HG02763 (cell line): ENCODE measurements at regions not wholly inside any gene's neighbourhood (a gene's known extent, or its start where the extent isn't known, plus 50 kb on each side); places are given as distances from the start of the nearest gene placed in this dataset.

Experiments
- ATAC-seq: cut with Tn5 transposase; IDR thresholded peaks from one replicate; pipeline ENCODE4 v1.9.1; 2021; ENCODE audit warnings: mild to moderate bottlenecking, moderate library complexity; ENCODE audit not compliant: unreplicated experiment

- no peak for ATAC-seq
These were observed 222.2 kb downstream of the PPARGC1A start for GRCh38 chr4:23667659-23668058.

GRCh38 chr4:23660865-23661264, 229.0 kb downstream of the PPARGC1A start:
- no peak for ATAC-seq

GRCh38 chr4:23654791-23655190, 235.1 kb downstream of the PPARGC1A start:
- no peak for ATAC-seq

GRCh38 chr4:23648854-23649596, 240.8 kb downstream of the PPARGC1A start:
- ATAC-seq, result no peak

GRCh38 chr4:23635468-23635867, 254.4 kb downstream of the PPARGC1A start:
- ATAC-seq, result no peak

DNA sequence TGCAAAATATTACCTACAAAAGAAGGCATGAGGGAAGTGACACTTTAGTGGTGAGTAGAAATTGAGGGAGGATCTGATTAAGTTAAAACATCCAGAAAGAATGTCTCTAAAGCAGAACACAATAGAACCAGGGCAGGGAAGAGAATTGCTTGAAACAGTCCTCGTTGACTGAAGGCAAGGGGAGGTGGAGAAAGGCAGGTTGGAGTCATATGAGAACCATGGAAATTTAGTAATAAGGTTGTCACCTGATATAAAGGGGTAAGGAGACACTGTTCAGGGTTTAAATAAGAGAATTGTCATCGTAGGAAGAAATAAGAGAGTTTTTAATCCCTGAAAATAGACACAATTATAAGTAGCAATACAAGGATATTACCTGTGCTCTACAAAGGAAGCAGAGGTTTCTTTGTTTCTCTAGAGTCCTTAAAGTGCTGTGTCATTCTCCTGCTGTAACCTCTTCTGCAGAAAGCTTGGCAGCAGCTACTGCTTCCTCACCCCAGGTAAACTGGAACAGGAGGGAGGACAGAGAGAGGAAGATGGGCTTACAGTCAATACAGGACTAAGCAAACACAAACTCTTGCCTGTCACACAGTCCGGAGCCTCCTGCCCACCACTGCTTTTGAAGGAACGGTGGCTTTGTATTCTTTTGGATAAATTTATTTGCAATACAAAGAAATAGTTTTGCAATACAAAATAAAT, 258.4 kb downstream of the PPARGC1A start:
- ATAC-seq, result no peak

- no peak for ATAC-seq
These were observed 259.7 kb downstream of the PPARGC1A start for GRCh38 chr4:23630110-23630509.

DNA sequence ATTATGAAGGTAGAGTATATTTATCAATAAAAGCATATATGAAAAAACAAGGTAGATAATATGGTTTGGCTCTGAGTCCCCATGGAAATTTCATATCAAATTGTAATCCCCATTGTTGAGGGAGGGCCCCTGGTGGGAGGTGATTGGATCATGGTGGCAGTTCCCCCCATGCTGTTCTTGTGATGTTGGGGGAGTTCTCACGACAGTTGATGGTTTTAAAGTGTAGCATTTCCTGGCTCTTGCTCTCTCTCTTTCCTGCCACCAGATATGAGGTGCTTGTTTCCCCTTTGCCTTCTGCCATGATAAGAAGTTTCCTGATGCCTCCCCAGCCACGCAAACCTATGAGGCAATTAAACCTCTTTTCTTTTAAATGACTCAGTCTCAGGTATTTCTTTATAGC, 260.4 kb downstream of the PPARGC1A start:
- ATAC-seq, result no peak

GRCh38 chr4:23614284-23614892, 275.5 kb downstream of the PPARGC1A start:
- ATAC-seq, result no peak

DNA sequence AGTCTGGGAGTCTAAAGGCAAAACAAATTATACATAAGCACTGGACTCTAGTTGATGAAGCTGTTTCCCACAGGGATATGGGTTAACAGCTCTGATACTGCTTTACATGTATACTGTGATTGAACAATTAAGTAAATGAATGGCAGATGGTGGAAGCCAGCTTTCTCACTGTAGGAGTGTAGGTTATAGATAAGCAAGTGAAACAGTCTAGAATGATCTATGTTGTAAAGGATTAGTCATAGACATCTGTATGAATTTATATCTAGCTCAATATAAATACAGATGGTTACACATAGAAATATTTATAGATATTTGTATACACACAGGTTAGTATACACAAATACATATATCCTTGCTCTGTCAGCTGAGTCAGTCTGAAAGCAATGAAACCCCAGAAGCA, 276.1 kb downstream of the PPARGC1A start:
- ATAC-seq, result no peak

GRCh38 chr4:23602720-23603119, 287.1 kb downstream of the PPARGC1A start:
- no peak for ATAC-seq

DNA sequence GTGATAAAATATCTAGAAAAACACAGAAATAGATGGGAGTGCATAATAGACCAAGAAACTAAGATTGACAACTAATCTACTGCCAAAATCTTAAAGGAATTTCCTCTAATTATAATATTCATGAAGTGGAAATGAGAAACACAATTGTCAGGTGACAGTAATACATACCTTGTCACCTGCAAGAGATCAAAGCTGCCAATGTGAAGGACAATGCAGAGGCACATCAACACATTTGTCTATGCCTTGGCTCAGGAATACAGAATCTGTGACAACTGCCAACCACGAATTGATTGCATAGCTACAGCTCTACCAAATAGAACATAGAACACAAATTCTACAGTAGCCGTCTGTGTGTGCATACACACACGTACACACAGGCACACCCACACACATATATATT, 295.7 kb downstream of the PPARGC1A start:
- no peak for ATAC-seq

GRCh38 chr4:23590431-23590830, 299.4 kb downstream of the PPARGC1A start:
- ATAC-seq, result no peak

GRCh38 chr4:23584024-23584423, 305.8 kb downstream of the PPARGC1A start:
- no peak for ATAC-seq

GRCh38 chr4:23582671-23583070, 307.2 kb downstream of the PPARGC1A start:
- no peak for ATAC-seq

DNA sequence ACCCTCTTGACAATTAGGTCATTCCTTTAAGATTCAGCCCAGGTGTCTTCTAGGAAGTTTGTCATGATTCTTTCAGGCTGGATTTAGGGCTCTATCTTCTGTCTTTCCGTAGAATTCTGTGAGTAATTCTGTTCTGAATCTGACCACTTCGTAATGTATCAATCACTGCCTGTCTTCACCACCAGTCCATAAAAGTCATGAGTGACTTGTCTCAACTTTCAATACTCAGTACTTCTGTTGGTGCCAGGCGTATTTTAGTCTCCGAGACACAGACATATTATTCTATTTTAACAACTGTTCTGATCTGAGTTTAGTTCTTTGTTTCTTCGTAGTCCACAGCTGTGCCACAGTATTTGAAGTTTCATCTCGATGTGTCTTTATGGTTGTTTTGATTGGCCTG, 310.7 kb downstream of the PPARGC1A start:
- ATAC-seq, result no peak

DNA sequence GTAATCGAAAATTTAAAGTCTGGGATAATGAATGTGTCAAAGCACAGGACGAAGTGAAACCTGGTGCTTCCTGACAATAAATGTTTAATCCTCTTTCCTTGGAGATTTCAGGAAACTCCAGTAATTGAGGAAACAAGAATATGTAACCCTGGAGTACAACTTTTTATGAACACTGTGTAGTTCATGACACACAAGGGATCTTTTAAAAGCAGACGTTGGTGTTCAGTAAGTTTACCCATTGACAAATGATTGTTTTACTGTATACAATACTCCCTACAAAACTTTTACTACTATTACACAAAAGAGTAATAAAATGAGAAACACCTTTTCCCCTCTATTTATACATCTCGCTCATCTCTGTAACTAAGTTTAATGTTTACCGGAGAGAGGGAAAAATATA, 312.4 kb downstream of the PPARGC1A start:
- ATAC-seq, result no peak

GRCh38 chr4:23572382-23572781, 317.5 kb downstream of the PPARGC1A start:
- ATAC-seq, result no peak

DNA sequence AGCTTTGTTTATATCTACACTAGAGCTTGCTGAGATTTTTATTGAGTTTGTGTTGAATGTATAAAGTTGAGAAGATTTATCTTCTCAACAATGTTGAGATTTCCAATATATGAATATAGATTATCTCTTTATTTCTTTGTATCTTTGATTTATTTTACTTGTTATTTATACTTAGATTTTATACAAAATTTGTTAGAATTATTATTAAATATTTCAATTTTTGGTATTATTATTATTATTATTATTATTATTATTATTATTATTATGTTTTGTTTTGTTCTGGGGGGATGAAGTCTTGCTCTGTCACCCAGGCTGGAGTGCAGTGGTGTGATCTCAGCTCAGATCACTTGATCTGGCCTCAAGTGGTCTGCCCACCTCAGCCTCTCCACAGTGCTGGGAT, 322.5 kb downstream of the PPARGC1A start:
- no peak for ATAC-seq

GRCh38 chr4:23560748-23561147, 329.1 kb downstream of the PPARGC1A start:
- no peak for ATAC-seq

- ATAC-seq, result no peak
These were observed 331.7 kb downstream of the PPARGC1A start for GRCh38 chr4:23558101-23558500.

GRCh38 chr4:23547601-23548000, 342.2 kb downstream of the PPARGC1A start:
- no peak for ATAC-seq
